CD14-positive monocyte (primary cell): ENCODE measurements at regions not wholly inside any gene's neighbourhood (a gene's known extent, or its start where the extent isn't known, plus 50 kb on each side); places are given as distances from the start of the nearest gene placed in this dataset.

Source experiments
- DNase-seq, 3 donors: peaks; one replicate each; pipeline ENCODE4 v3.0.0-alpha.2; 2011 to 2022
- H2AFZ ChIP-seq: 2 replicates; pipeline ENCODE4 v1.6.0; 2012; ENCODE audit warnings: mild to moderate bottlenecking, low read depth, low read length, inconsistent platforms; ENCODE audit not compliant: insufficient read depth, poor library complexity, severe bottlenecking
- H3K27ac ChIP-seq, 2 donors: 1 replicate in 1 of 2; 2 replicates in 1 of 2; pipeline ENCODE4 v1.5.1; 2012 to 2013; ENCODE audit warnings: low read length in 2 of 2, control low read depth in 1 of 2, inconsistent platforms in 1 of 2, low read depth in 1 of 2, mild to moderate bottlenecking in 1 of 2
- H3K27me3 ChIP-seq, 2 donors: one replicate each; pipeline versions ENCODE4 v1.6.0 to v1.6.1; 2011 to 2013; ENCODE audit warnings: low read length in 2 of 2; ENCODE audit not compliant: control insufficient read depth in 2 of 2, insufficient read depth in 2 of 2
- H3K36me3 ChIP-seq, 2 donors: replicated peaks in 1 of 2; 1 replicate in 1 of 2; 2 replicates in 1 of 2; pipeline versions ENCODE4 v1.5.1 to v1.6.1; 2012 to 2013; ENCODE audit warnings: low read length in 2 of 2, control low read depth in 1 of 2, inconsistent platforms in 1 of 2, mild to moderate bottlenecking in 1 of 2; ENCODE audit not compliant: insufficient read depth in 2 of 2, control insufficient read depth in 1 of 2
- H3K4me1 ChIP-seq, 2 donors: 1 replicate in 1 of 2; 2 replicates in 1 of 2; pipeline versions ENCODE4 v1.5.1 to v1.6.1; 2012 to 2013; ENCODE audit warnings: low read length in 2 of 2, control low read depth in 1 of 2, inconsistent platforms in 1 of 2, mild to moderate bottlenecking in 1 of 2, moderate library complexity in 1 of 2; ENCODE audit not compliant: insufficient read depth in 2 of 2, control insufficient read depth in 1 of 2
- H3K4me2 ChIP-seq: replicated peaks from 2 replicates; pipeline ENCODE3; 2012; ENCODE audit warnings: low read length, moderate library complexity, mild to moderate bottlenecking; ENCODE audit not compliant: poor library complexity, severe bottlenecking; ENCODE audit errors: extremely low read depth
- H3K4me3 ChIP-seq, 3 experiments: fragments of 200-600 bp in 1 of 3; sonication (generic) in 1 of 3; replicated peaks in 1 of 3; 1 replicate in 2 of 3; 2 replicates in 1 of 3; pipeline ENCODE4 v1.5.1; 2011 to 2013; ENCODE audit warnings: low read length in 3 of 3, mild to moderate bottlenecking in 3 of 3, control low read depth in 2 of 3, low read depth in 2 of 3, inconsistent platforms in 1 of 3, moderate library complexity in 1 of 3
- H3K79me2 ChIP-seq: 2 replicates; pipeline ENCODE4 v1.6.0; 2012; ENCODE audit warnings: mild to moderate bottlenecking, control low read depth, inconsistent platforms, low read length, moderate library complexity; ENCODE audit not compliant: insufficient read depth
- H3K9ac ChIP-seq: 2 replicates; pipeline ENCODE4 v1.6.0; 2017; ENCODE audit warnings: low read length, mild to moderate bottlenecking; ENCODE audit not compliant: insufficient read depth, poor library complexity, severe bottlenecking
- H3K9me3 ChIP-seq, 2 donors: replicated peaks in 1 of 2; 1 replicate in 1 of 2; 2 replicates in 1 of 2; pipeline versions ENCODE4 v1.5.1 to v1.6.1; 2012 to 2013; ENCODE audit warnings: low read length in 2 of 2, control low read depth in 1 of 2; ENCODE audit not compliant: control insufficient read depth in 1 of 2, insufficient read depth in 1 of 2
- H4K20me1 ChIP-seq: 2 replicates; pipeline ENCODE4 v1.6.0; 2012; ENCODE audit warnings: mild to moderate bottlenecking, low read length, control low read depth, moderate library complexity; ENCODE audit not compliant: insufficient read depth
- H3K27ac Mint-ChIP-seq, 7 donors: one replicate each; pipeline ENCODE4 v1.8.0; 2020; ENCODE audit warnings: mild to moderate bottlenecking in 7 of 7, mixed read lengths in 7 of 7, moderate library complexity in 6 of 7, inconsistent platforms in 2 of 7
- H3K27me3 Mint-ChIP-seq, 3 donors: one replicate each; pipeline ENCODE4 v1.8.0; 2021 to 2022; ENCODE audit warnings: low read depth in 3 of 3, mild to moderate bottlenecking in 3 of 3, mixed read lengths in 3 of 3, moderate library complexity in 3 of 3, inconsistent platforms in 1 of 3
- H3K36me3 Mint-ChIP-seq, 2 donors: one replicate each; pipeline ENCODE4 v1.8.0; 2020; ENCODE audit warnings: mixed read lengths in 2 of 2, inconsistent platforms in 1 of 2, mild to moderate bottlenecking in 1 of 2
- H3K4me1 Mint-ChIP-seq: one replicate; pipeline ENCODE4 v1.8.0; 2020; ENCODE audit warnings: mild to moderate bottlenecking, mixed read lengths
- H3K4me3 Mint-ChIP-seq, 2 donors: one replicate each; pipeline ENCODE4 v1.8.0; 2020; ENCODE audit warnings: mild to moderate bottlenecking in 2 of 2, mixed read lengths in 2 of 2, moderate library complexity in 1 of 2
- H3K9me3 Mint-ChIP-seq, 7 donors: one replicate each; pipeline ENCODE4 v1.8.0; 2020 to 2022; ENCODE audit warnings: mixed read lengths in 7 of 7, mild to moderate bottlenecking in 6 of 7, moderate library complexity in 6 of 7, inconsistent platforms in 2 of 7
- WGBS: methylation state at CpG from one replicate; pipeline ENCODE4 v1.1.5; 2013; ENCODE audit warnings: missing lambda C conversion rate; ENCODE audit not compliant: insufficient coverage; 5-methylcytosine and 5-hydroxymethylcytosine counted together
- intact Hi-C, 2 donors: fragments of 100-400 bp; cut with micrococcal nuclease; formaldehyde crosslinking; loops; one replicate each; pipeline versions ENCODE4 v1.15.0 to v1.15.1; 2023
- TF ChIP-seq, protein P1 (sequence below): fragments of 200-600 bp; IDR thresholded peaks from one replicate; pipeline ENCODE4 v1.8.0; 2022; ENCODE audit warnings: antibody characterized with exemption, mild to moderate bottlenecking

DNA sequence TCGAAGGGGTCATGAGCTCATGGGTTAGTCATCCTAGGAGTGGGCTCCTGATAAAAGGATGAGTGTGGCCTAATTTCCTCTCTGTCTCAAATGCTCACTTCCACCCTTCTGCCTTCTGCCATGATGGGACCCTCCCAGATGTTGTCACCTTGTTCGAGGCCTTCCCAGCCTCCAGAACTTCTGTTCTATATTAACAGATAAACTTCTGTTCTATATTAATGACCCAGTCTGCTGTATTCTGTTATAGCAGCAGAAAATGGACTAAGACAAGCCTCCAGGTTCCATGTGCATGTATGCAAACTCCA lies 583.2 kb downstream of the GLRX3 start:
- Histone ChIP-seq H3K4me2 (no peak overlapping the region), H2AFZ (no peak overlapping the region), H3K4me3 (no peak overlapping the region), H3K36me3 (no peaks in the 10 kb centered on the region), H3K4me1 (no peaks in the 10 kb centered on the region), H3K27ac (no peak overlapping the region), H3K9me3 (no peaks in the 10 kb centered on the region), H4K20me1 (no peaks in the 10 kb centered on the region), H3K79me2 (no peaks in the 10 kb centered on the region), H3K9ac (no peak overlapping the region), H3K27me3 (no peaks in the 10 kb centered on the region)
- H3K27ac Mint-ChIP-seq: no peak overlapping the region
- TF ChIP-seq, protein P1, sequence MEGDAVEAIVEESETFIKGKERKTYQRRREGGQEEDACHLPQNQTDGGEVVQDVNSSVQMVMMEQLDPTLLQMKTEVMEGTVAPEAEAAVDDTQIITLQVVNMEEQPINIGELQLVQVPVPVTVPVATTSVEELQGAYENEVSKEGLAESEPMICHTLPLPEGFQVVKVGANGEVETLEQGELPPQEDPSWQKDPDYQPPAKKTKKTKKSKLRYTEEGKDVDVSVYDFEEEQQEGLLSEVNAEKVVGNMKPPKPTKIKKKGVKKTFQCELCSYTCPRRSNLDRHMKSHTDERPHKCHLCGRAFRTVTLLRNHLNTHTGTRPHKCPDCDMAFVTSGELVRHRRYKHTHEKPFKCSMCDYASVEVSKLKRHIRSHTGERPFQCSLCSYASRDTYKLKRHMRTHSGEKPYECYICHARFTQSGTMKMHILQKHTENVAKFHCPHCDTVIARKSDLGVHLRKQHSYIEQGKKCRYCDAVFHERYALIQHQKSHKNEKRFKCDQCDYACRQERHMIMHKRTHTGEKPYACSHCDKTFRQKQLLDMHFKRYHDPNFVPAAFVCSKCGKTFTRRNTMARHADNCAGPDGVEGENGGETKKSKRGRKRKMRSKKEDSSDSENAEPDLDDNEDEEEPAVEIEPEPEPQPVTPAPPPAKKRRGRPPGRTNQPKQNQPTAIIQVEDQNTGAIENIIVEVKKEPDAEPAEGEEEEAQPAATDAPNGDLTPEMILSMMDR: no peak
- DNase-seq: no peak
- H3K27me3 Mint-ChIP-seq: peaks cover 0 to 11% (median 7%) of the 10 kb centered on the region in 3 donors
- H3K4me3 Mint-ChIP-seq: no peak overlapping the region
- H3K9me3 Mint-ChIP-seq: peaks cover 0 to 1% (median 0%) of the 10 kb centered on the region in 7 donors
- H3K4me1 Mint-ChIP-seq: no peaks in the 10 kb centered on the region
- intact Hi-C loops: no loop called here
- WGBS: no CpG with 5 or more reads among the region's 2 CpGs
- no peaks in the 10 kb centered on the region for H3K36me3 Mint-ChIP-seq

DNA sequence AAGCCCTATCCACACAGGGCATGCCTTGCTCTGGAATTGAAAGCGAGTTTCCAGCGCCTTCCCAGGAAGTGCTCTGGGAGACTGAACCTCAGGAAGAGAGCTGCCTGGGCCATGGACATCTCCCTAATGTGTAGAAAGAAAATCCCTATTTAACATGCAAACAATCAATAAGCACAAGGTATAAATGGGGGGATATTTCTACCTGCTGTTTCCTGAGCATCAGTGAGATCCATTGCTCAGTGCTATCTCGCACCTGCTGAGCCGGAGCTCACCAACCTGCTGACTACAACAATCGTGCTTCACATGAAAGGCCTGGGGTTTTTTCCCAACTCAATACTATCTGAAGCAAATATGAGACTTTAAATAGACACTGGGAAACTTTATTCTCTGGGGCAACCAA lies 584.0 kb downstream of the GLRX3 start:
- no peaks in the 10 kb centered on the region for H4K20me1 ChIP-seq
- no peaks in the 10 kb centered on the region for H3K9me3 ChIP-seq
- H2AFZ ChIP-seq: no peak overlapping the region
- Mint-ChIP-seq H3K4me3 (no peak overlapping the region), H3K36me3 (no peaks in the 10 kb centered on the region), H3K27ac (no peak overlapping the region), H3K4me1 (no peaks in the 10 kb centered on the region), H3K27me3 (peaks cover 0 to 9% (median 3%) of the 10 kb centered on the region in 3 donors), H3K9me3 (peaks cover 0 to 1% (median 0%) of the 10 kb centered on the region in 7 donors)
- DNase-seq: no peak
- 71% methylated on average over 2 of the region's 5 CpGs for WGBS
- intact Hi-C loops: no loop called here
- H3K4me3 ChIP-seq: no peak overlapping the region
- TF ChIP-seq, protein P1: no peak
- H3K4me1 ChIP-seq: no peaks in the 10 kb centered on the region
- no peak overlapping the region for H3K4me2 ChIP-seq
- H3K27me3 ChIP-seq: no peaks in the 10 kb centered on the region
- H3K9ac ChIP-seq: no peak overlapping the region
- no peaks in the 10 kb centered on the region for H3K36me3 ChIP-seq
- no peaks in the 10 kb centered on the region for H3K79me2 ChIP-seq
- no peak overlapping the region for H3K27ac ChIP-seq
